Retinal pigment epithelial cell (primary cell): ENCODE measurements at regions not wholly inside any gene's neighbourhood (a gene's known extent, or its start where the extent isn't known, plus 50 kb on each side); places are given as distances from the start of the nearest gene placed in this dataset.
A peak's percentile ranks its signal among the peaks of the same experiment; 100 is the strongest.

ENCODE experiments used
- DNase-seq: peaks from one replicate; pipeline ENCODE4 v3.0.0-alpha.2; 2010; ENCODE audit warnings: low read depth
- H3K4me3 ChIP-seq: 2 replicates; pipeline ENCODE4 v1.5.1; 2011; ENCODE audit warnings: mild to moderate bottlenecking, low read length, control low read depth, moderate library complexity
- CTCF ChIP-seq: conservative IDR thresholded peaks from 2 replicates; pipeline ENCODE4 v1.5.1; 2011; ENCODE audit warnings: low read depth, low read length, control low read depth, inconsistent platforms

GRCh38 chr2:39487398-39488250, 50.5 kb upstream of the MAP4K3 start:
- no peak for TF ChIP-seq CTCF
- no peak for DNase-seq
- no peak overlapping the region for H3K4me3 ChIP-seq

- DNase-seq: peak; percentile 90
- no peak for TF ChIP-seq CTCF
- H3K4me3 ChIP-seq: no peak overlapping the region
Observed at GRCh38 chr2:39488450-39488849, 51.4 kb upstream of the MAP4K3 start.

GRCh38 chr2:39490586-39490985, 53.5 kb upstream of the MAP4K3 start:
- TF ChIP-seq CTCF: no peak
- no peak overlapping the region for H3K4me3 ChIP-seq
- no peak for DNase-seq

- no peak overlapping the region for H3K4me3 ChIP-seq
- DNase-seq: no peak
Observed at GRCh38 chr2:39491653-39492052, 54.6 kb upstream of the MAP4K3 start.

GRCh38 chr2:39492095-39492590, 55.1 kb upstream of the MAP4K3 start:
- peak; percentile 86 for DNase-seq
- H3K4me3 ChIP-seq: no peak overlapping the region
- no peak for TF ChIP-seq CTCF

More at GRCh38 chr2:39491653-39492052, 54.6 kb upstream of the MAP4K3 start:
- TF ChIP-seq CTCF: no peak

GRCh38 chr2:39492716-39493115, 55.6 kb upstream of the MAP4K3 start:
- H3K4me3 ChIP-seq: no peak overlapping the region
- DNase-seq: no peak
- TF ChIP-seq CTCF: no peak

- peak; percentile 96 for DNase-seq
- no peak overlapping the region for H3K4me3 ChIP-seq
- TF ChIP-seq CTCF: no peak
Observed at GRCh38 chr2:39494784-39495251, 57.7 kb upstream of the MAP4K3 start.
